ENCODE measurements at regions not wholly inside any gene's neighbourhood (a gene's known extent, or its start where the extent isn't known, plus 50 kb on each side); places are given as distances from the start of the nearest gene placed in this dataset.

- no peak for DNase-seq (ENCODE audit: low read depth)
These were observed 166.0 kb downstream of the SOCS6 start for GRCh38 chr18:70454704-70455322.

GRCh38 chr18:70453058-70453775 is 164.4 kb downstream of the SOCS6 start:
- DNase-seq (ENCODE audit: low read depth) = no peak

- no peak for DNase-seq (ENCODE audit: low read depth)
These were observed 163.7 kb downstream of the SOCS6 start for GRCh38 chr18:70452501-70452900.

- no peak for DNase-seq (ENCODE audit: low read depth)
These were observed 161.8 kb downstream of the SOCS6 start for GRCh38 chr18:70450426-70451253.

- no peak for DNase-seq (ENCODE audit: low read depth)
These were observed 159.7 kb downstream of the SOCS6 start for GRCh38 chr18:70448588-70448987.

- DNase-seq (ENCODE audit: low read depth) = no peak
These were observed 157.2 kb downstream of the SOCS6 start for GRCh38 chr18:70446063-70446462.

- DNase-seq (ENCODE audit: low read depth) = no peak
These were observed 154.1 kb downstream of the SOCS6 start for GRCh38 chr18:70442933-70443332.

- DNase-seq (ENCODE audit: low read depth) = no peak
These were observed 144.1 kb downstream of the SOCS6 start for GRCh38 chr18:70432804-70433400.

- no peak for DNase-seq (ENCODE audit: low read depth)
These were observed 142.4 kb downstream of the SOCS6 start for GRCh38 chr18:70431203-70431624.

GRCh38 chr18:70430501-70431173 is 141.8 kb downstream of the SOCS6 start:
- no peak for DNase-seq (ENCODE audit: low read depth)

GRCh38 chr18:70429847-70430500 is 141.1 kb downstream of the SOCS6 start:
- DNase-seq (ENCODE audit: low read depth) = no peak

- no peak for DNase-seq (ENCODE audit: low read depth)
These were observed 139.6 kb downstream of the SOCS6 start for GRCh38 chr18:70428439-70428838.

- no peak for DNase-seq (ENCODE audit: low read depth)
These were observed 138.0 kb downstream of the SOCS6 start for GRCh38 chr18:70426818-70427217.

- DNase-seq (ENCODE audit: low read depth) = no peak
These were observed 136.4 kb downstream of the SOCS6 start for GRCh38 chr18:70425236-70425635.

GRCh38 chr18:70423988-70424387 is 135.1 kb downstream of the SOCS6 start:
- DNase-seq (ENCODE audit: low read depth) = no peak

GRCh38 chr18:70423120-70423519 is 134.3 kb downstream of the SOCS6 start:
- DNase-seq (ENCODE audit: low read depth) = no peak

- DNase-seq (ENCODE audit: low read depth) = no peak
These were observed 133.6 kb downstream of the SOCS6 start for GRCh38 chr18:70422391-70422965.

- DNase-seq (ENCODE audit: low read depth) = no peak
These were observed 132.9 kb downstream of the SOCS6 start for GRCh38 chr18:70421471-70422390.

- DNase-seq (ENCODE audit: low read depth) = no peak
These were observed 131.5 kb downstream of the SOCS6 start for GRCh38 chr18:70420146-70420898.
